SH-SY5Y (cell line): ENCODE measurements at regions not wholly inside any gene's neighbourhood (a gene's known extent, or its start where the extent isn't known, plus 50 kb on each side); places are given as distances from the start of the nearest gene placed in this dataset.

Experiments used
- GATA2 ChIP-seq: IDR thresholded peaks from 2 replicates; pipeline ENCODE4 v1.6.1; 2011; ENCODE audit warnings: mild to moderate bottlenecking, low read depth, low read length
- GATA3 ChIP-seq: IDR thresholded peaks from 2 replicates; pipeline ENCODE4 v1.6.1; 2011; ENCODE audit warnings: low read depth, mild to moderate bottlenecking, low read length, moderate library complexity

DNA sequence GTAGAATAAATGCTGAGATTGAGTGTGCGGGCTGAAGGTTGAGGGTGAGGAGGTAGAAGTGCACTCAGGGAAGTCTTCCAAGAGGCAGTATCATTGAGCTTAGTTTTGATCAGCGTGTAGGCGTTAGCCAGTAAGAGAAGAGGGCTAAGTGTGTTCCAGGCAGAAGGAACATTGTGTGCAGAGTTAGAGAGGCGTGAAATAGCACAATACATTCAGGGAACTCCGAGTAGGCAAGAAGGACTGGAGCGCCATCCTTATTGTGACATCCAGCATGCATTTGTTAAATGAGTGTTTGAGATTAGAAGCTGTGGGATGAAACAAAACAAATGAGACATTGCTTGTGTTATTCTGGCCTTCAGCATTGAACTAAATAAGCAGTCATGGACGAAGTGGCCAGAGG is 140.9 kb upstream of the MKLN1 start:
- TF ChIP-seq GATA3 (no peak), GATA2 (no peak)
